GM18517 (cell line): ENCODE measurements at regions not wholly inside any gene's neighbourhood (a gene's known extent, or its start where the extent isn't known, plus 50 kb on each side); places are given as distances from the start of the nearest gene placed in this dataset.

Experiments used
- ATAC-seq: cut with Tn5 transposase; IDR thresholded peaks from one replicate; pipeline ENCODE4 v1.9.1; 2021; ENCODE audit warnings: mild to moderate bottlenecking, moderate library complexity; ENCODE audit not compliant: unreplicated experiment

DNA sequence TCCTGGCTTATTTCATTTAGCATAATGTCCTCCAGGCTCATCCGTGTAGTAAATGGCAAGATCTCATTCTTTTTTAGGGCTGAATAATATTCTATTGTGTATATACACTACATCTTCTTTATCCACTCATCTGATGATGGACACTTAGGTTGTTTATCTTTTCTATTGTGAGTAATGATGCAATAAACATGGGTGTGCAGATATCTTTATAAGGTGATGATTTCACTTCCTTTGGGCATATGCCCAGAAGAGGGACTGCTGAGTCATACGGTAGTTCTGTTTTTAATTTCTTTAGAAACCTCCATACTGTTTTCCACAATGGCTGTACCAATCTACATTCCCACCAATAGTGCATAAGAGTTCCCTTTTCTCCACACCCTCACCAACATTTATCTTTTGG lies 317.6 kb upstream of the CNKSR2 start:
- no peak for ATAC-seq

DNA sequence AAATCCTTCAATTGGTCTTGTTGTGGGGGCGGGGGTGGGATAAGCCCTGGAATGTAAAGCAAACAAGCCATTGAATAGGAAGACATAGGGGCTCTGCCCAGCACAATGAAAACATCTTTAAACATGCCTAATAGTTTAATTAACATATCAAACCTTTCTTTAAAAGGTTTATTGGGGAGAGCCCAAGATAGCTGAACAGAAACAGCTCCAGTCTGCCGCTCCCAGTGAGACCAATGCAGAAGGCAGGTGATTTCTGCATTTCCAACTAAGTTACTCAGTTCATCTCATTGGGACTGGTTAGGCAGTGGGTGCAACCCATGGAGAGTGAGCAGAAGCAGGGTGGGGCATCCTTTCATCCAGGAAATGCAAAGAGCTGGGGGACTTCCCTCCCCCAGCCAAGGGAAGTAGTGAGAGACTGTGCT lies 327.2 kb upstream of the CNKSR2 start:
- no peak for ATAC-seq

DNA sequence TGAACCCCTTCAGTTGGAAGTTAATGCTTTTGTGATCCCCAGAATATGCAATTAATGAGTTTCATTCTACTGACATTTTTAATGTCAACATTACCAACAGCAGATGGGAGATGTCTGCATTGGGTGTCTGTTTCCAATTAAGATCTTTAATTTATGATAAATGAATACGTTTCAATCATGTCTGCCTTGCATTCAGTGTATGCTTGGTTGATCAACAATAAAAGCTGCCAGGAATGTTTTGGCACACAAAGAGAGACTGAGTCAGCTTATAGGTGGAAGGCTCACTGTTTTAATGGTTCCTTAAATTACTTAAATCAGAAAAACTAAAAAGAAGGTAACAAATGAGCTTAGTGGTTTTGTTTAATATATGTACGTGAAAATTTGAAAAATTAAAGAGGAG lies 359.9 kb upstream of the CNKSR2 start:
- ATAC-seq, result no peak

DNA sequence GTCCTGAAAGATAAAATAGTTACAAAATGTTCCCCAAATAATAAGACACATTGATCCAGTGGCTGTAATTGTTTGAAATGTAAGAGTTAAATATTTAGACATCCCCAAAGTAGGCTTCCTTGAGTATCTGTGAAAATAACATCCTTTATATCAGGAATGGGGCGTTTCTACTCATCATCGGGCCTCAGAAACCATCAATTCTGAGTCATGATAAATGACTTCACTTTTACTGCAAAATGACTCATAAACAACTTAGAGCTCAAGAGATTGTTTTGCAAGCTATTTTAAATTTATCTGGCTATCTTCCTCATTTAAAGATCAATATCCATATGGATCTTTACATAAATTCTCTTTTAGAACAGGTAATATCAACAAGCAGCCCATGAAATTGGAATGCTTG lies 369.4 kb upstream of the CNKSR2 start:
- ATAC-seq, result no peak

DNA sequence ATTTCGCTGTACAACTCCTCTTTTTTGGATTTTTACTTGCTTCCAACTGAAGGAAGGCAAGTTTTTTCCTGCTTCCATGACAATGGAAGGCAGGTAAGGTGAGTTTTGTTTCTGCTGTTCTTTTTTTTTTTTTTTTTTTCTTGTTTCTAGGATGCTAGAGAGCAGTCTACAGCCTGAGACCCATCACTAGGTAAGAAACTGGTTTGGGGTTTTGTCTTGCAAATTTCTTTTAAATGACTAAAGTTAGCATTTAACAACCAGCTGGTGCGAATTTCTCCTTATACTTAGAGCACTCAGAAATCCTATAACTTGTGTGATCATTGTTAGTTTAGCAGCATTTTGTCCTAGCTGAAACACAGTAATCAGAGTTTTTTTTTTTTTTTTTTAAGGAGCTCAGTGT lies 378.4 kb upstream of the CNKSR2 start:
- ATAC-seq, result no peak

DNA sequence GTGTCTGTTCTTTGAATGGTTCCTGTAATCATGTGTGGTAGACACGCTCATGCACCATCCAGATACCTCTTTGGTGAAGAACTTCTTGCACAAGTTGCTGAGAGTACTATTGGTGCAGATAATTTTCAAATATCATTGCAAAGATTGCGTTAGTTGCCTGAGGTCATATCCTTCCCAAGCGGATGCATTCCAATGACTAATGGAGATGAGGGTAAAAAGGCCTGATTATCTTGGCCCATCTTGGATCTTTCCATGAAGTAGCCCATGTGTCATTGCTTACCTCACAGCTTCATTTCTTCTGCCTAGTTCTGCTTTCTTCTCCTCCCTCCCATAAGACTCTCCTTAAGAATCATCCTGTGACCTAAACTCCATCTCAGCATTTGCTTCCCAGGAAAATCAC lies 384.9 kb upstream of the CNKSR2 start:
- no peak for ATAC-seq

DNA sequence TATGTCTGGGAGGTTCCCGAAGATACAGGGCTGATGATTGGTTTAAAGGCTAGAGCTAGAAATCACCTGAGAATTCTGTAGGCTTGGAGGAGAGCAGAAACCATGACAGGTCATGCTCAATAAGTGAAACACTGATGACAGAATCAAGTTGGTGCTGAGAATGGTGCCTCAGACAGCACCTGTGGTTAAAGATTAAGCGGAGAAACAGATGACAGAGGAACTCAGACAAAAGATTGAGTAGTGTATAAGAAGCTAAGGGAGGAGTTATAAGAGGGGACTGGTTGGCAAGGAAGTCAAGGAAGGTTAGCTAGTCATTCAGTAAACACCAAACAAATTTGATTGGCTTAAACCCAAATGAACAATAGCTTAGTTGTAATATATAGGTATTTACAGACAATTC lies 385.4 kb upstream of the CNKSR2 start:
- no peak for ATAC-seq

DNA sequence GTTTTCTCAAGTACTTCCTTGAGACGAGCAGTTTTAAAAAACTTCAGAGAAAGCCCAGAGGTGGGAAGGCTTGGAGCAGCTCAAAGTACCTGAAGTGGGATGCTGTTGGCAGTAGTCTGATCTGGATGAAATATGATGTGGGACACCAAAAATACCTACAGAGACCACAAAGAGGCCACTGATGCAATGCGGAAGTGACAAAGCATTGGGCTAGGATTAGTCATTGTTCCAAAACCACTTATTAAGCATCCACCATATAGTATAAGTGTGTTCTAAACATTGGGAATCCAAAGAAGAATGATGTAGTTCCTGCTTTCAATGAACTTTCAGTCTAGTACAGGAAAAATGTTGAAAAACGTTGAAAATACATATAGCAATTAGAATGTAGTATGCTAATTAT lies 386.1 kb upstream of the CNKSR2 start:
- ATAC-seq, result no peak

DNA sequence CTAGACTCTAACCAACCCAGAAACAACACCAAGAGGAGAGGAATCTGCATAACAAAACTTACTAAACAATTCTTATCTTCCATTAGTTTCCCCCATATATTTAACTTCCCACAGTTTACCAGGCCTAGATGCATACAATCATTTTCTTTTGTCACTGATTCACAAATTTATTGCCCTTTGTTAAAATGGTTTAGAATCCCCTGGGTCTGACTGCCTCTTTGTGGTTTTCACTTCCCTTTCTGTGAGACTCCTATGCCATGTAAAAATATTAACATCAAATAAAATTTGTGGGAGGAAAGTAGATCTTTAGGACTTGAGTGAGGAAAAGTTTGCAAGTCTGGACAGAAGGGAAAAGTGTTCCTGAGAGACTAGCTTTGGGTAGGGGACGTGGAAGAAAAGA lies 393.8 kb upstream of the CNKSR2 start:
- no peak for ATAC-seq

DNA sequence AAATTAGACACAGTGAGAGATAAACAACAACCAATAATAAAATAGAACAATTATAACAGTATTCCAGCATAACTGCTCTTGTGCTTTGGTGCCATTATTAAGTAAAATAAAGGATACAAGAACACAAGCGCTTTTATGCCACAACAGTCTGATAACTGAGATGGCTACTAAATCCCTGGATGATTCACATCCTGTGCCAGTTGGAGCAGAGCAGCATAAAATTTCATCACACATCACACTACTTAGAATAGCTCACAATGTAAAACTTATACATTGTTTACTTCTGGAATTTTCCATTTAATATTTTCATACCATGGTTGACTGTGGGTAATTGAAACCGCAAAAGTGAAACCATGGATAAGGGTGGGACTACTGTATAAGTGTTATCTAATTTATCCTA lies 399.9 kb upstream of the CNKSR2 start:
- ATAC-seq, result no peak

DNA sequence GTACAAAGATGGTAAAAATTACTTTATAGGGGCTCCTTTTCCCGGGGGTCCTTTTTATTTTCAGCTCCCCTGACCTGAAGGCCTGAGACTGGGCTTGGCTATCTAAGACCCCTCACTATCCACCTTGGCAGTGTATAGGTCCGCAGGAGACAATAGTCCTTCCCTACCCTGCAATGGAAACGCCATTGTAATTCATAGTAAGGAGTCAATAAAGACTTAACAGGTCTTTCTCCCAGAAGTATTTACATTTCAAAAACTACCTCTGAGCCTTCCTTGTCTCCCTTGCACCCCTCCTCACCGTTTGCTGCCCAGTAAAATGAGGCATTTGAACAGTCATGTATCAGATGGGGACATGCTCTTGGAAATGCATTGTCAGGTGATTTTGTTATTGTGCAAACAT lies 401.2 kb upstream of the CNKSR2 start:
- no peak for ATAC-seq

DNA sequence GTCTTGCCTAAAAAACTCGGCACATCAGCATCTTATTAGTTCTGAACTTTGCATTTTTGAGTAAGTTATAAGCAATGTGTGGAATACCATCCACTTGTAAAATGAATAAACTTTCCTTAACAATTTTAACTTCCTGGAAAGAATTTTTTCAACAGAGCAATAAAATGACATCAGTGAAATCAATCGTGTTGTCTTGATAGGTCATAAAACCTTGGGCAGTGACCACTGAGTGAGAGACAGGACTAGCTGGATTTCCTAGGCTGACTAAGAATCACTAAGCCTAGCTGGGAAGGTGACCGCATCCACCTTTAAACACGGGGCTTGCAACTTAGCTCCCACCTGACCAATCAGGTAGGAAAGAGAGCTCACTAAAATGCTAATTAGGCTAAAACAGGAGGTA lies 403.0 kb upstream of the CNKSR2 start:
- ATAC-seq, result no peak

DNA sequence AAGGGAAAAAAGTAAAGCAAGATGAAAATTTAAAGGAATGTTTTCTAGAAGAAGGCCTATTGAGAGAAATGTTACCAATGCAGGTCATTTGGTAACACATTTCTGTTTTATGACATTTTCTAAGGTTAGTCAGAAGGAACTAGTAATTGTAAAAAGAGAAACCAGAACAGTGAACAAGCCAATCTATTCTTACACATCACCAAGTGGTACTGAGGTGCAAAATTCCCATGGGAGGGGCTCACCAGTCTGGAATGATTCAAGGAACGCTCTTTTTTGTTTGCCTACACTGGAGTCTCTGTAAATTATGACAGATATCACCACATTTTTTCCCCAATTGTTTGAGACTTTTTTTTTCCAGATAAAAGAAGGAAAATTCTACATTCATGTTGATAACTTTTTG lies 404.7 kb upstream of the CNKSR2 start:
- no peak for ATAC-seq

DNA sequence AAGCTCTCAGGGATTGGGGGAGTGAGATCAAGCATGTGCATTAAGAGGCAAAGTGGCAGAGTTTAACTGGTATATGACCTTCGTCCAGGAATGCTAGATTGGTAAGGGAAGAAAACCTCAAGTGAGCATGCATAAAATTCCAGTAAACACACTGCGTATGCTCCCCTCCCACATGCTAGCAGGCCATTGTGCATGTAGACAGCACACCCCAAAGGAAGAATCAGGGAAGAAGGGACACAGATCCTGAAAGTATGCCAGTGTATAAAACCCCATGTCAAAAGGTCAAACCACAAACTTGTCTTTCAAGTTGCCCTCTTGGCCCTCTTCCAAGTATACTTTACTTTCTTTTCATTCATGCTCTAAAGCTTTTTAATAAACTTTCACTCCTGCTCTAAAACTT lies 405.2 kb upstream of the CNKSR2 start:
- ATAC-seq, result no peak

DNA sequence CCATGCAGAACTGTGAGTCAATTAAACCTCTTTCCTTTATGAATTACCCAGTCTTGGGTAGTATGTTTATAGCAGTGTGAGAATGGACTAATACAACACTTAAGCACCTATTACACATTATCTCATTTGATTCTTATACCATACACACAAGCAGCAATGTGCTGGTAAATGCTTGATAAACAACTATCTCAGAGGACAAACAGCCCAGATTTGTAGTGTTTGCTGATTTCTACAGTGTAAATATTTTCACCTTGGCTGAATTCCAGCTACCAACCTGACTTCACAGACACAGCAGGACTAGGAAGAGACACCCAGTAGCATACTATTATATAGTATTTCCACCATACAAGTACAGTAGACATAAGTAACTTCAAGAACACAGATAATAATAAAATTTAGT lies 406.5 kb upstream of the CNKSR2 start:
- ATAC-seq, result no peak

DNA sequence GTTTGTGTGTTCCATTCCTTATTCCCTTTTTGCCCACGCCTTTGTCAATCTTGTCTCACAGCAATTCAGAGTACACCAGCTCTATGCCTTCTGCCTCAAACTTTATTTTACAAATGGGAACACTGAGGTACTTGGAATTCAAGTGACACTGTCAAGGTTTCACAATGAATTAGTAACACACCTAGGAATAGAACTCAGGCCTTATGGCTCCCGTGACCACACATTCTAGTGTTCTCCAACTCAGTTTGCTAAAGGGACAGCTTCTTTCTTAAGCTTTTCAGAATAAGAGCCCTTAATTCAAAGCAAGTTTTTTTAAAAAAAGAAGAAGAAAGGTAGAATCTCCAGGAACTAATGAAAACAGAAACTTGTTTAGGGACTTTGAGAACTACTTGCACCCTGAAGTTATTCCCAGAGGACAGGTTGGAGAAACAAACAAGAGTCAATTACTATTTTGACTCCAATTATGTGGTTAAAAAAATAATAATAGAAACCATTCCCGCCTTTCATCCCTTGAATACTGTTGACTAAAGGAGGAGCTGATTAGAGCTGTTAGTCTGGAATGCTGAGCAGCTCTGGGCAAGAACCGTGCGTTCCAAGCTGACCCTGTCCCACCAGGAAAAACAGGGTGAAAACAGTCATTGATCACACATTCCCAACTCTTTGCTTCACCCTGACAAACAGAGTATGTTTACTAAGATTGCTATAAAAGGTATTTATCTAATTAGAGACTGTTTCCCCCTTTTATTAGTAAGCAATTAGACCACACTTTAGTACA lies 408.8 kb upstream of the CNKSR2 start:
- ATAC-seq, result no peak

DNA sequence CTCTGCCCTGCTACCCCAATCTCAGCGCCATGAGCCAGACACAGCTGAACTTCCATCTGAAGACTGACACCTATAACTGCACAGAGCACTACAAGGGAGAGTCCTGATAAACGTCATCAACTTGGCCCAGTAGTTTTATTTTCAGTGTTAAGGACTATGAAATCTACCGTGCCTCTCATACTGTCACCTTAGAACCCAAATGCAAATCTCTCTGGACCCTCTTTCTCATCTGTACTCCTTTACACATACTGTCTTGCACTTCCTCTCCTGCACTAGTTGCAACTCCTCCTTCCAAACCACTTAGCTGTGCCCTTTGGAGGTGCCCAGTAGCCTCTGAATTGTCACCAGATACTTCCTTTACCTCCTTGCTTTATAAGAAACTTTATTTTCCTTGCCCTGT lies 420.2 kb upstream of the CNKSR2 start:
- ATAC-seq, result no peak

DNA sequence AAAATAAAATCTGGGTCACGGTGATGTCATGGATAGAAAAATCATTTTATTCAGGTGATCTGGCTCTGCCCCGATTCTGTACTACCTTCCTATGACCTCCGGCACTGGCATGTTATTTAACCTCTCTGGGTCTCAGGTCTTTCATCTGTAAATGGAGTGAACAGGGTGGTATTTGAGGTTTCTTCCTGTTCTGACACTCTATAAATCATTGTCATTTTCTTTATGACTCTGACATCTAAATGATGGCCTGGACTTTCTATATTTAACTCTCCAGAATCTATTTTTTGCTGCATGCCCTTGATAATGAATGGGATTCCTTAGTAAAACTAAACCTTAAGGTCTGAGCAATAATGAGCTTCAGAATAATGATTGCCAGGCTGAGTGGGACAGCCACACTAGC lies 422.0 kb upstream of the CNKSR2 start:
- ATAC-seq, result no peak

DNA sequence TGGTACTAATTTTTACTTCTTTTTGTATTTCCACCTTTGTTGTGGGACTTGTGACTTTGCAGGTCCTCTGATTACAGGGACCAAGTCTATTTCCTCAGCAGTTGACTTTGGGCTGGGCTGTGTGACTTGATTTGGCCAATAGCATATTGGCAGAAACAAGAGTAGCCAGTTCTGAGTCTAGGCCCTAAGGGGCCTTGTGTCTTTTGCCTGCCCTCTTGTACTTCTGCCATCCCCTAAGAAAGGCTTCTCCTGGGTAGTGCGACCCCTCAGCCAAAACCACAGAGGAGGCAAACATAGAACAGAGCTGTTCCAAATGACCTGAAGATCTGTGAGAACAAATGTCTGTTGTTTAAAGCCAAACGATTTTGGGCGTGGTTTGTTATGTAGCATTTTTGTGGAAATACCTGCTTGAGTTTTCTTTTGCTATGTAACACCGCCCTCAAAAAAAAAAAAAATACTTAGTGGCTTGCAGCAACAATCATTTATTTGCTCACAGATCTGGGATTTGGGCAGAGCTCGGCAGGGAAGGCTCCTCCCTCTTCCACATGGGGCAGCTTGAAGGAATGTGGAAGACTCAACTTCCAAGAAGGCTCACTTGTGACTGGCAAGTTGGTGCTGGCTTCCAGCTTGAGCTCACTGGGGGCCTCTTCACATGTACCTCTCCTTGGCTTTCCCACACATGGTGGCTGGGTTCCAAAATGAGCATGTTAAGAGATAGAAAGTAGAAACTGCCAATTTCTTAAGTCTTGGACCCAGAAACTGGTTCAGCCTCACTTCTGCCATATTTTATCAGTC lies 423.0 kb upstream of the CNKSR2 start:
- ATAC-seq, result no peak

DNA sequence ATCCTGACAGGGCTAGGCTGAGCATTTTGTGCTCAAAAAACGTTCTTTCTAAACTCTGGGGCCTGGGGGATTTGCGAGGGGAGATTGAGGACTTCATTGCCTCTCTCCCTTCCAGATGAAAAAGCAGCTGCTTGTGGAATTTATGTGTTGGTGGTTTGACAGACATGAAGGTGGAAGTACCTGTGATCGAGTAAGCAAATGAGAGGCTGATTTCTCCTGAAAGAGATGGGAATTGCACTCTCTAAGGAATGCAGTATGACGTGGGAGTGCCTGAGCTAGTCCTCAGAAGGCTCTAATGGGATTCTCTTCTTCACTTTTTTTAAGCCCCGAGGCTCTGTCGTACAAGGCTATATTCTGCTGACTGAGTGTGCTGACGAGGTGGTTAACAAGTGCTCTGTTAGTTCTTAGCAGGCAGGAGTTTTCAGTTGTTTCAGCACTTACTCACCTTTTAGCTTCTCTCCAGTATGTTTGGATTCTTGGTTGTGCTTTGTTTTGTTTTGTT lies 426.8 kb upstream of the CNKSR2 start:
- no peak for ATAC-seq

DNA sequence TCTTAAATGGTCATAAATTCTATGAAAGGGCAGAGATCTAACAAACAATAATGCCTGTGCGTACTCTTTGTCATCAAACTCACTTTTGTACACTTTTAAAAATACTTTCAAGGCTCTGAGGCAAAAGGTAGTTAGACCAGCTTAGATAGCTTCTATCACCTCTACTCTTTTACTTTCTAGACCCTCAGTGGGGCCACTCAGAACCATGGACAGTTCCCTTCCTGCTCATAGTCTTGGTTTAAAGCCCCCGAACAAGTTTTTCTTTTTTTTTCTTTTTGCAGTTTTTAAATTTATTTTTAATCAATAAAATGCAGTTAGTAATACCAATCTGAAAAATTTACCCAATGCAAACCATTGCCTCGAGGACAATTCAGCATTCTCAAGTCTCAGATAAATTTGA lies 460.5 kb upstream of the CNKSR2 start:
- ATAC-seq, result no peak

DNA sequence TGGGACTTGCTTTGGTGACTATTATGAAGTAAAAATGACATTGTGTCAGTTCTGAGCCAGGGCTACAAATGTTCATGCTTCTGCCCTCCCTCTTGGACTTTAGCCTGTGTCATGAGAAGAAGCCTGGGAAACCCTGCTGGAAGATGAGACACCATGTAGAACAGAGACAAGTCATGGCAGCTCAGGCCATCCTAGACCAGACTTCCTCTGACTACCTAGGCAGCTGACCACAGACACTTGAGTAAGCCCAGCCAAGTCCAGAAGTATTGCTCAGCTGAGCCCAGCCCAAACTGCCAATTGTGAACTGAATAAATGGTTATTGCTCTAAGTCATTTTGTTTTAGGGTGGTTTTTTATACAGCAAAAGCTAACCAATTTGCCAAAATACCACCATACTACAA lies 467.6 kb upstream of the CNKSR2 start:
- ATAC-seq, result no peak
